HUES48 (cell line): ENCODE measurements at regions not wholly inside any gene's neighbourhood (a gene's known extent, or its start where the extent isn't known, plus 50 kb on each side); places are given as distances from the start of the nearest gene placed in this dataset.
A peak's percentile ranks its signal among the peaks of the same experiment; 100 is the strongest.

Source experiments
- H3K27ac ChIP-seq: one replicate; pipeline ENCODE4 v1.7.0; 2013; ENCODE audit warnings: low read depth, low read length, inconsistent platforms
- H3K27me3 ChIP-seq: 2 replicates; pipeline ENCODE4 v1.6.1; 2013; ENCODE audit warnings: mild to moderate bottlenecking, low read length; ENCODE audit not compliant: control insufficient read depth, insufficient read depth
- H3K36me3 ChIP-seq: 2 replicates; pipeline ENCODE4 v1.6.1; 2013; ENCODE audit warnings: low read length; ENCODE audit not compliant: control insufficient read depth, insufficient read depth
- H3K4me1 ChIP-seq: 2 replicates; pipeline ENCODE4 v1.6.1; 2013; ENCODE audit warnings: mild to moderate bottlenecking, low read length; ENCODE audit not compliant: control insufficient read depth, insufficient read depth
- H3K4me3 ChIP-seq: 2 replicates; pipeline ENCODE4 v1.5.1; 2013; ENCODE audit warnings: mild to moderate bottlenecking, low read depth, low read length
- H3K9ac ChIP-seq: 2 replicates; pipeline ENCODE4 v1.6.1; 2013; ENCODE audit warnings: mild to moderate bottlenecking, low read depth, low read length, moderate library complexity
- H3K9me3 ChIP-seq: 2 replicates; pipeline ENCODE4 v1.6.1; 2013; ENCODE audit warnings: low read length; ENCODE audit not compliant: control insufficient read depth, insufficient read depth

DNA sequence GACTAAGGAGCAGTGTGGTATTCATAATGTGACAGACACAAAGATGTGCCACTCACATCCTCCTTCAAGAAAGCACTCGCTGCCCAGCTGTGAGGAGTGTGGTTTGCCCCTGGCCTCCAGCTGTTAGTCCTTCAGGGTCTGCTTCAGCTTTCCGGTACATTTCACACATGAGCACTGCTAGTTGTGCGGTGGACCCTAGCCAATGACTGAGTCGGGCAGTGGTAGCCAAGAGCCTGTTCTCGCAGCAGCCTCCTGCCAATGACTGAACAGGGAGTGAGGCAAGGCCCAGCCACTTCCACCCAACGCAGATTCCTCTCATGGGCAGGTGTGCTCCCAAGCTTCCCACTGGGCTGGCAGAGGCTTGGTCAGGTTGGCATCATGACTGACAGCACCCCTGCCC is 254.3 kb downstream of the RBM43 start:
- Histone ChIP-seq H3K9ac (no peak overlapping the region), H3K36me3 (no peaks in the 10 kb centered on the region), H3K27me3 (no peaks in the 10 kb centered on the region), H3K4me3 (no peak overlapping the region), H3K4me1 (no peaks in the 10 kb centered on the region), H3K9me3 (no peaks in the 10 kb centered on the region), H3K27ac (no peak overlapping the region)

DNA sequence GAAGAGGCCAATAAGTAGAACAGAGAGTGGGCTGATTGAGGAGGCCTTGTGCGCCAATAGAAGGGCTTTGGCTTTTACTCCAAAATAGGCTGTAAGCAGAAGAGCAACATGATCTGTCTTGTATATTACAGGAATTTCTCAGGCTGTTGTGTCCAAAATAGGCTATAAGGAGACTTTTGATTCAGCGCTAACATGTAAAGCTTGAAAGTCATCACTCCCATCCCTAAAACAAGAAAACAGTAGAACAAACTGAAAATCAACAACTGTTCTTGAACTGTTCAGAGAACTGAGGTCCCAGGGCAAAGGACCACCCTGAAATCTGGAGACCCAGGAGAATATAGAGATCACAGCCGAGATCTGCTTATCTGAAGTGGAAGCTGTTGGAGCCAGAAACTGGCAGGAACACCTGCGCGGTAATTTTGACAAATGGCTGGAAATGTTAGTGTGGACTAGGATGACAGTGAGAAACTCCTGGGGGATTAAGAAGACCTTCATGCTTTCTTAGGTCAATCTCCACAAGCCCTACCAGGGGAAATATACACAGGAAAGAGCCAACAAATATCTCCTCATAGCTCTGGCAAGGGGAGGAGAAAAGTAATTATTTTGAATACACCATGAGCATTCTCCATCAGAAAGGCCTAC is 258.6 kb downstream of the RBM43 start:
- no peak overlapping the region for H3K9ac ChIP-seq
- no peak overlapping the region for H3K4me3 ChIP-seq
- H3K36me3 ChIP-seq = no peaks in the 10 kb centered on the region
- no peak overlapping the region for H3K27ac ChIP-seq
- H3K27me3 ChIP-seq = no peaks in the 10 kb centered on the region
- H3K4me1 ChIP-seq = no peaks in the 10 kb centered on the region
- H3K9me3 ChIP-seq = no peaks in the 10 kb centered on the region

DNA sequence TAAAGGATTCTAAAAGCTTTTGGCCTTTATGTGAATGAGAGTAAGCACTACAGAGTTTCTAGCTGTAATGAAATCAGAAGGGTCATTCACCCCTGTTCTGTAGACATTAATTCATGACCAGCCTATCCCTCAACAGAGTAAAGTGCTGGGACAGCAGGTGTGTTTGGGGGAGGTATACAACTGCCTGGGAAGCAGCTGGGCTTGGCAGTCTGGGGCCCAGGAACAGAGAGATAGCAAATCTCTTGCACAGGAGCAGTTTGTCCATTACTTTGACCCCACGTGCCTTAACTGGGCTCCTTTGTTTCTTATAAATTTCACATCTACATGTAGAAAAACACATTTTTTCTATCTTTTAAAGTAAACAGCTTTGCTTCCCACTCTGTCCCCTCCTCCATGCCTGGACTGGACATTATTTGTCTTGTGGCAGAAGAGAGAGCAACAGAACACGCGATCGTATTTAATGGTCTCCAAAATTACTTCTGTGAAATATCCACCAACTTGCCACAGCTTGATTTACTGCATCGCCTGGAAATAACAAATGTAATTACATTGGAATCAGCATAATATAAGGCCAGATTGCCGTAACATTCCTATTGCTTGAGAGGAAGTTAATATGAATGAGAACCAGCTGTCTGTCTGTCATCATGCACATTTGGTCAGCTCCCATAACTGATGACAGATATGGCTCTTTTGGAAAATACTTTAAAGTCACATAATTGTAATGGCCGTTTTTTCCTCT is 263.8 kb downstream of the RBM43 start:
- H3K27ac ChIP-seq = no peak overlapping the region
- no peaks in the 10 kb centered on the region for H3K9me3 ChIP-seq
- H3K36me3 ChIP-seq = no peaks in the 10 kb centered on the region
- H3K4me3 ChIP-seq = no peak overlapping the region
- no peaks in the 10 kb centered on the region for H3K27me3 ChIP-seq
- no peaks in the 10 kb centered on the region for H3K4me1 ChIP-seq
- H3K9ac ChIP-seq = no peak overlapping the region

DNA sequence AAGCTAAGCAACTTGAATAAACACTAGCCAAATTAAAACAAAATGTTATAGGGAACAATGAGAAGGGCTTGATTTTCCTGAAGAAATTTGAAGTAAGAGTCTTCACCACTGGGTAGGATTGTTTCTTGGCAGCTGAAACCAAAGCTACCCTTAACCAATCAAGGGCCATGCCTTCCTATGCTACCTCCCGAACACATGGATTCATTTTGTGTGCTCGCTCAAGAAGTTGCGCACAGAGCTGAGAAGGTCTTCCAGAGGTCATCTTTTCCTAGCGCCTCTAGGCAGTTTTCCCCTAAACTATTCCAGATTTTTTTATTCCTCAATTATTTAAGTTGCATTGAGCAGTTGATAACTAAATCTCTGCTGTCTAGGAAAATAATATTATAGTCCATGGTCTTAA is 264.6 kb downstream of the RBM43 start:
- no peak overlapping the region for H3K27ac ChIP-seq
- H3K36me3 ChIP-seq = no peaks in the 10 kb centered on the region
- H3K9ac ChIP-seq = no peak overlapping the region
- H3K27me3 ChIP-seq = no peaks in the 10 kb centered on the region
- no peak overlapping the region for H3K4me3 ChIP-seq
- no peaks in the 10 kb centered on the region for H3K9me3 ChIP-seq
- H3K4me1 ChIP-seq = no peaks in the 10 kb centered on the region

DNA sequence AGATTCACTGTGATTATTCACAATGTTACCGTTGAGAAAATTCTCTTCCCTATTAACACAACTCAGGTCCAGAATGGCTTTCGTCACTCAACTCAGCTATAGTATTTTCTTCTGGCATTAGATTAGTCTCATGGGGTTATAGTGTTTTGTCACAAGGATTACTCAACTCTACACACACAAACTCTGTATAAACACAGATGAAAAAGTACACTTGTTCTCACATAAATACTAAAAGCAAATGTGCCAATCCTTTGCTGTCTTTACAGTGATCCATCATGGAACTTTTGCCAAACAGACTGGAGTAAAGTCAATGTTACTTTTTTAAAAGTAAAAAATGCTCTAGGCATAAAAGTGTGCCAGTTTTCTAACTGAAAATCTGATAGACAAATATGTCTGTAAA is 267.6 kb downstream of the RBM43 start:
- Histone ChIP-seq H3K4me3 (no peak overlapping the region), H3K27ac (no peak overlapping the region), H3K9ac (no peak overlapping the region), H3K27me3 (no peaks in the 10 kb centered on the region), H3K4me1 (no peaks in the 10 kb centered on the region), H3K36me3 (no peaks in the 10 kb centered on the region), H3K9me3 (peaks cover 16% of the 10 kb centered on the region)

DNA sequence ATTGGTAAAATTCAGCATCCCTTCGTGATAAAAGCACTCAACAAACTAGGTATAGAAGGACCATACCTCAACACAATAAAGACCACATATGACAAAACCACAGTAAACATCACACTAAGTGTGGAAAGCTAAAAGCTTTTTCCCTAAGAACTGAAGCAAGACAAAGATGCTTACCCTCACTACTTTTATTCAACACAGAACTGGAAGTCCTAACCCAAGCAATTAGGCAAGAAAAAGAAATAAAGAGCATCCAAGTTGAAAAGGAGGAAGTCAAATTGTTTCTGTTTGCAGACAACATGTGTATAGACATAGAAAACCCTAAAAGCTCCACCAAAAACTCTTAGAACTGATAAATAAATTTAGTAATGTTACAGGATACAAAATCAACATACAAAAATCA is 271.7 kb downstream of the RBM43 start:
- no peak overlapping the region for H3K4me3 ChIP-seq
- H3K4me1 ChIP-seq = no peaks in the 10 kb centered on the region
- H3K9me3 ChIP-seq = peaks cover 16% of the 10 kb centered on the region
- no peaks in the 10 kb centered on the region for H3K27me3 ChIP-seq
- H3K36me3 ChIP-seq = no peaks in the 10 kb centered on the region
- no peak overlapping the region for H3K9ac ChIP-seq
- no peak overlapping the region for H3K27ac ChIP-seq

DNA sequence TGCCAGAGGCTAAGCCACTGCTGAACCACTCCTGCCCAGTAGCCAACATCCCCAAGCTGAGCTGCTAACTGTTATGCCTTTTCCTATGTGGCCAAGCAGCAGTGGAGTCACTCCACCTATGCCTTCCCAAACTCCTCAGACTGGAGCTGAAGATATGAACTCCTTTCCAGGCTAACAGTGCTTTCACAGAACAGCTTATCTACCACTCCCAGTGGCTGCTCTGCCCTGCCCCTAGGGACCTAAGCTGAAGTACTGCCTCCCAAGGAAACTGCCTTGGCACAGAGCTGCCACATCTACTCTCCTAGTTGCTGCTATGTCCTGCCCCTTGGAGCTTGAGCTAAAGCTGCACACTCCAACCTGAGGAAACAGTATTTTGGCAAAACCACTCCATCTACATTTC is 275.9 kb downstream of the RBM43 start:
- Histone ChIP-seq H3K36me3 (no peaks in the 10 kb centered on the region), H3K9ac (no peak overlapping the region), H3K4me1 (peaks cover 24% of the 10 kb centered on the region)

DNA sequence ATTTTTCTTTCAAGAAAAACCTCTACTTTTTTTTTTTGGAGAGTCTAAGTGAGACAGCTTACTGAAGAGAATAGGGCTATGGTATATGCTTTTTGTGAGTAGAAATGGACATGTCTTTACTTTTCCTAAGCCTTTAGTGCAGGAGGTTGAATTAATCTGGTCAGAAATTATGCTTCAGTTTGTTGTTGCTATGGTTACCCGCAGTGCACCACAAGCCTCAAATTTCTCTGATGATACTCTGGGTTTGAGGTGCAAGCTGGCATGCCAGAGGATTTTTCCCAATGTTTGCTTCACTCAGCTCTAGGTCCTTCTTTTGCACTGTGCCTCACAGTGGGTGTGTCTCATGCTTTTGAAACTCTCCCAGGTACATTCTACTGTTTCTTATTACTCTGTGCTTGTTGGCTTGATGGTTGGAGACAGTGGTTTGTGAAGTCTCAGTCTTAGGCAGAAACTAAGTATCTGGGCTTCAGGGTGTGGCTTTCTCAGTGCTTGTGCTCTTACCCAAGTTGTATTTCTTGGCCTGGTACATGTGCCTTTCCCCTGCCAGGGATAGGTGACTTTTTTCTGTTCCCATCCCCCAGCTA is 278.3 kb downstream of the RBM43 start:
- H3K4me3 ChIP-seq = no peak overlapping the region

More for the DNA sequence above, 275.9 kb downstream of the RBM43 start:
- Histone ChIP-seq H3K27ac (no peak overlapping the region), H3K4me3 (no peak overlapping the region), H3K27me3 (no peaks in the 10 kb centered on the region), H3K9me3 (peaks cover 14% of the 10 kb centered on the region)

DNA sequence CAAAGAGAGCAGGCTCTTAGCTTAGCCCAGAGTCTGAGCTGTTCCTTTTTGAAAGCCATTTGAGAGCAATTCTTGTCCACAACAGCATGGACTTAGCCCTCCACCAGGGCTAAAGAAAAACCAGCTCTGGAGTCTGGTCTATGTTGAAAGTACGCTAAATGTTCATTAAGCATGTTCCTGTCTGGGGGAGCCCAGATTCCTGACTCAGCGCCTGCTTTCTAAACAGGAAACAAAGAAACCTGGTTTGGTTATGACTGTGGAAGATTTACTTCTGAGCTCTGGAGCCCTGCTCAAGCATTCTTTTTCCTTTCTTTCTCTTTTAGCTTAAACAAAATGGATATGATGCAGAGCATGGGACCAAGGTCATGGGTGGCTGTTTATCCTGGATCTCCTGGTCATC is 279.8 kb downstream of the RBM43 start:
- Histone ChIP-seq H3K9ac (no peak overlapping the region), H3K27me3 (no peaks in the 10 kb centered on the region), H3K27ac (no peak overlapping the region), H3K9me3 (no peaks in the 10 kb centered on the region), H3K4me1 (peaks cover 30% of the 10 kb centered on the region), H3K4me3 (no peak overlapping the region), H3K36me3 (no peaks in the 10 kb centered on the region)

More for the DNA sequence above, 278.3 kb downstream of the RBM43 start:
- Histone ChIP-seq H3K27me3 (no peaks in the 10 kb centered on the region), H3K27ac (no peak overlapping the region), H3K36me3 (no peaks in the 10 kb centered on the region), H3K4me1 (peaks cover 26% of the 10 kb centered on the region), H3K9ac (no peak overlapping the region), H3K9me3 (no peaks in the 10 kb centered on the region)

DNA sequence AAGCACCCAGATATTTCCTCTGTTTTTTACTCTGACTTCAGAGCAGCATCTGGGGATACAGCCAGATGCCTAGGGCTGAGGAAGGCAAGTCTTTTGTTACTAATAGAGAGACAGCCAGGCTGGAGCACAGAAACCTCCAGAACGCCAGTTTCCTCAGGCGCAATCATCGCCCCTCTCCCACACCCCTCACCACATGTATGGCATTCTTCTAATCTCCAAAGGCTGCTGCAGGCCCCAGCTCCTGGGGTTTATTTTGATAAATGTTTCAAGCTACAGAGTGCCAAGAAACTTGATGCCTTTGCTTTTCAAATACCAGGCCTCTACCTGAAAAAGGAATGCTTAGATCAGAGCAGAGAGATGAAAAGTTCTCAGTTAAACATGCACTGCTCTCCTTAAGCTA is 283.6 kb downstream of the RBM43 start:
- H3K4me3 ChIP-seq = no peak overlapping the region
- H3K9ac ChIP-seq = no peak overlapping the region

DNA sequence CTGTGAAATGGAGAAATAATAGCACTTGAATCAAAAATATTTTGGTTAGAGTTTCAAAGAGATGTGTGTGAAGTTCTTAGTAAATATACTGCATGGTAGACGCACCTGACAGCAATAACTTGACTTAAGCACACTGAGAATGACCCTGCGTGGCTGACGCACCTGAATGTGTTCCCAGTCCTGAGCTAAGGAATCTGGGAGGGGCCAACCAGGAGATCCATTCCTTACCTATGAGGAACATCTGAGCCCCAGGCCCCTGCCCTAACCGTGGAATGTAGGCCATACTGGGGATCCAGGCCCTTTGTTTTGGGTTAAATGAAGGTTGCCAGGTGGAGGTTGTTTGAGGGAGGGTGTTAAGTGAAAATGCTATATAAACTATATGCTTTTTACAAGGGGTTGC is 284.4 kb downstream of the RBM43 start:
- Histone ChIP-seq H3K9me3 (no peaks in the 10 kb centered on the region), H3K36me3 (no peaks in the 10 kb centered on the region), H3K4me3 (no peak overlapping the region)

More for the DNA sequence above, 283.6 kb downstream of the RBM43 start:
- no peaks in the 10 kb centered on the region for H3K9me3 ChIP-seq
- H3K27ac ChIP-seq = peak overlapping the region; percentile 1
- H3K27me3 ChIP-seq = no peaks in the 10 kb centered on the region
- H3K4me1 ChIP-seq = peaks cover 29% of the 10 kb centered on the region
- no peaks in the 10 kb centered on the region for H3K36me3 ChIP-seq

More for the DNA sequence above, 284.4 kb downstream of the RBM43 start:
- no peak overlapping the region for H3K27ac ChIP-seq
- no peaks in the 10 kb centered on the region for H3K27me3 ChIP-seq
- H3K4me1 ChIP-seq = peaks cover 23% of the 10 kb centered on the region
- no peak overlapping the region for H3K9ac ChIP-seq
